A673 (cell line): ENCODE measurements at regions not wholly inside any gene's neighbourhood (a gene's known extent, or its start where the extent isn't known, plus 50 kb on each side); places are given as distances from the start of the nearest gene placed in this dataset.

ENCODE experiments used
- EZH2 ChIP-seq: fragments of 200-600 bp; sonication (generic); IDR thresholded peaks from 2 replicates; pipeline ENCODE4 v1.6.1; 2017; ENCODE audit warnings: borderline replicate concordance, low read depth, mild to moderate bottlenecking, mixed read lengths, antibody characterized with exemption, low read length; ENCODE audit not compliant: poor library complexity, severe bottlenecking
- TF ChIP-seq, protein P1 (sequence below): fragments of 300-800, 200-600 bp; sonication (generic); conservative IDR thresholded peaks from 2 replicates; pipeline ENCODE4 v1.5.1; 2017; ENCODE audit warnings: low read depth, mild to moderate bottlenecking, antibody characterized with exemption, low read length, moderate library complexity, mixed read lengths

DNA sequence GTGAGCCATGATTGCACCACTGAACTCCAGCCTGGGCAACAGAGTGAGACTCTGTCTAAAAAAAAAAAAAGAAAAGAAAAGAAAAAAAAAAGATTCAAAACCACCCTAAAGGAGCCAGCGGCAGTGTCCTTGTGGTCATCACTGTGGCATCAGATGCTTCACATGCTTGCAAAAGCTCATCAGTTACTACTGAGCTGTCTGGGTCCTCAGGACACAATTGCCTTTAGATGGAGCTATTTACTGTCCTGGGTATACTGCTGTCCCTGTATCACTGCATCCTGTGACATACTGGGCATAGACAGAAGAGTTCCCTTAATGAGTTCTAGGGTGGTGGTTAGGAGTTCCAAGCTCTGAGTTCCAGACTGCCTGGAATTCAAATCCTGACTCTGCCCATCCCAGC, 85.8 kb downstream of the LINGO1 start:
- TF ChIP-seq, protein P1, sequence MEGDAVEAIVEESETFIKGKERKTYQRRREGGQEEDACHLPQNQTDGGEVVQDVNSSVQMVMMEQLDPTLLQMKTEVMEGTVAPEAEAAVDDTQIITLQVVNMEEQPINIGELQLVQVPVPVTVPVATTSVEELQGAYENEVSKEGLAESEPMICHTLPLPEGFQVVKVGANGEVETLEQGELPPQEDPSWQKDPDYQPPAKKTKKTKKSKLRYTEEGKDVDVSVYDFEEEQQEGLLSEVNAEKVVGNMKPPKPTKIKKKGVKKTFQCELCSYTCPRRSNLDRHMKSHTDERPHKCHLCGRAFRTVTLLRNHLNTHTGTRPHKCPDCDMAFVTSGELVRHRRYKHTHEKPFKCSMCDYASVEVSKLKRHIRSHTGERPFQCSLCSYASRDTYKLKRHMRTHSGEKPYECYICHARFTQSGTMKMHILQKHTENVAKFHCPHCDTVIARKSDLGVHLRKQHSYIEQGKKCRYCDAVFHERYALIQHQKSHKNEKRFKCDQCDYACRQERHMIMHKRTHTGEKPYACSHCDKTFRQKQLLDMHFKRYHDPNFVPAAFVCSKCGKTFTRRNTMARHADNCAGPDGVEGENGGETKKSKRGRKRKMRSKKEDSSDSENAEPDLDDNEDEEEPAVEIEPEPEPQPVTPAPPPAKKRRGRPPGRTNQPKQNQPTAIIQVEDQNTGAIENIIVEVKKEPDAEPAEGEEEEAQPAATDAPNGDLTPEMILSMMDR: peak; percentile 35; the same call in 1 of the 2 replicates
- no peak for TF ChIP-seq EZH2
